Effector CD8-positive, alpha-beta T cell (primary cell): ENCODE measurements at regions not wholly inside any gene's neighbourhood (a gene's known extent, or its start where the extent isn't known, plus 50 kb on each side); places are given as distances from the start of the nearest gene placed in this dataset.
"Not testable (repeated sequence)": the region's sequence is repeated elsewhere in the genome, so short reads cannot be mapped to it uniquely, and the experiment has no call there.

Experiments used
- DNase-seq: peaks from one replicate; lab custom pipeline; 2025; lab: John Stamatoyannopoulos, UW

DNA sequence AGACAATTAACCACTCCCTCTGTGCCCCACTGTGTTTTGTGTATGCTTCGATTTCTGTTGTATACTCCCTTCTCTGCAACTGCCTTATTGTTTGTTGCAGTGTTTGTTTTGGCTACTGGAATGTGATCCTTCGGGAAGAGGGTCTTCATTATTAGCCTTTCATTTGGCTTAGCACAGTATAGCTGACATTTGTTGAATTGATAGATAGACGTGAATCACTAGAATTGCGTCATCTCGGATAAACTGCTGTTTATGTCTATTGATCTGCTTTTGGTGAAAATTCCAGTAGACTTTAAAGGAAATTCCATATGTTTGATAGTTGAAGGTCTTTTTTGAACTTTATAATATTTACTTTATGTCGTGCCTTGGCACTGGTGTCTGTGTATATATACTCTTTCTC lies 189.9 kb upstream of the EYA4 start:
- DNase-seq: no peak

GRCh38 chr6:133052465-133052864 lies 188.7 kb upstream of the EYA4 start:
- no peak for DNase-seq

DNA sequence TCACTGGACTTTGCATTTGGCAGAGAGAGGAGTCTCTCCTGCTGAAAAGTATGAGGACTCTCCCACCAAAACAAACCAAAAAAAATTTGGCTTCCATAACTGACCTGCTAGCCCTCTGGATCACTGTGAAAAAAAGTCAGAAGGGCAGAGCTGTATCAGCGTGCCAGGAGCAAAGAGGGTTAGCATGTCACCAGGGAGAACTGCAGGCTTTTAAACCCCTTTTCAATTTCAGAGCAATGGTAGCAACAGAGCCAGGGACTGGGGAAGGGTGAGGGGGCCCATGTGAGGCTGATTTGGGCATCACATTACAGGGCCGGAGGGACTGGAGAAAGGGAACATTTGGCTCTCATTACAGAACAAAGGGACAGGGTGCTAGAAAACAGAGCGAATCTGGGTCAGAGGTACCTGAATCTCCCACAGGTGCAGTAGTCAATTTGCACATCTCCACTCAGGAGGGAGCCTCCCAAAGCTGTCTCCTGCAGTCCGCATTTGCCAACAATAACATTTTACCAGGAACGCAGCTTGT lies 185.7 kb upstream of the EYA4 start:
- no peak for DNase-seq

DNA sequence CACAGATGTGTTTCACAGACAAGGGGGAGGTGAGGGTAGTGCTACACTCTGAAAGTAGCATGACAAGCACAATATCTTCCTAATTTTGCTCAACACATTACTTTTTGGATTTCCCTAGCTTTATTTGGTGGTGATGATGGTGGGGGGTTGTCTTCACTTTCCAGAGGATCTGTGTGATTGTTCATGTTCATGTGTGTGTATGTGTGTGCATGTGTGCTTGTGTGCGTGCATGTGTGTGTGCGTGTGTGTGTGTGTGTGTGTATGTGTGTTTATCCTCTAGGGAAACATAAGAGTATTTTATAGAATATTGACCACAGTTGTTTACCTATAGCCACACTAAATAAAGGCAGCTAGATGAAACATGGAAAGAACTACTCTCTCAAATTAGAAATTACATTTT lies 183.8 kb upstream of the EYA4 start:
- DNase-seq: no peak

DNA sequence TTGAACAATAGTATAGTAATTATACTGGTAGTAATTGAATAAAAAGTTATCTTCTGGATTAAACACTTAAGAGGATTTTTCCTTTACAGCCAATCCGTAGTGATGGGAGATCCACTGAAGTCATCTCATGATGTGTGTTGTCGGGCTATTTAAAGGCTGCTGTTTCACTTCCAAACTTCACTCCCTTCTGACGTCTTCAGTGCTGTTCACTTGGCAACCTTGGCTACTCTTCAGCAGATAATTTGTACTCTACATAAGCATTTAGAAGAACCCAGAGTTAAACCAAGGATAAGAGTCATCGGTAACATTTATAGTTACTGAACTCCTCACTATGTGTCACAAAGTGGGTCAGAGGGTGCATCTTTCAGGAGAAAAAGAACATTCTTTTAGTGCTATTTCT lies 179.1 kb upstream of the EYA4 start:
- no peak for DNase-seq

- DNase-seq: no peak
Measured at GRCh38 chr6:133062696-133063306, 178.4 kb upstream of the EYA4 start.

GRCh38 chr6:133067960-133068359 lies 173.2 kb upstream of the EYA4 start:
- no peak for DNase-seq

DNA sequence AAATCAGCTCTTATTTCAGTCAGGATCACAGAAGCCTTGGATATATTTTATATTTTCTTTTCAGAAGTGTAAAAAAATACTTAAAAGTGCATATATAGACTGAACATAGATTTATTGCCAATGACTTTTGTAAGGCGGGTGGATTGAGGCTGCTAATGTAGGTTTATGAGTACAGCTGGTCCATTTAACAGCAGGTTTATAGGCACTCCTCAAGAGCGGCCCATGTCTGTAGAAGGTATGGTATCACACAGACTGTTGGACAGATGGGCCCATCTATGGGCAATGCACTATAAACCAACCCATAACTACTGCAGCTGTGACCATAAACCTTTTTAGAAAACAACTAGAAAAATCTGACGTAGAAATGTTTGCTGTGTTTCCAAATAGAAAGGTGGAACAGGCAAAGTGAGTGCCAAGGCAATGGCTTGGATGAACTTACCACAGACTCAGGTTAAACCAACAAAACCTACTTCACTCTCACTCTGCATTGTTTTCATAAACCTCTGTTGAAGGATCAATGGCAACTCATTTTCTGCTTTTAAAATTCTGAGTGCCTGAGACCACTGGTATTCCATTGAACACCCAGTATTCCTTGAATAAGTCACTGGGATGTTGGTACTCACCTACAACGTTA lies 170.6 kb upstream of the EYA4 start:
- no peak for DNase-seq

- no peak for DNase-seq
Measured at GRCh38 chr6:133079901-133080300, 161.3 kb upstream of the EYA4 start.

- no peak for DNase-seq
Measured at GRCh38 chr6:133083248-133083967, 157.7 kb upstream of the EYA4 start.

DNA sequence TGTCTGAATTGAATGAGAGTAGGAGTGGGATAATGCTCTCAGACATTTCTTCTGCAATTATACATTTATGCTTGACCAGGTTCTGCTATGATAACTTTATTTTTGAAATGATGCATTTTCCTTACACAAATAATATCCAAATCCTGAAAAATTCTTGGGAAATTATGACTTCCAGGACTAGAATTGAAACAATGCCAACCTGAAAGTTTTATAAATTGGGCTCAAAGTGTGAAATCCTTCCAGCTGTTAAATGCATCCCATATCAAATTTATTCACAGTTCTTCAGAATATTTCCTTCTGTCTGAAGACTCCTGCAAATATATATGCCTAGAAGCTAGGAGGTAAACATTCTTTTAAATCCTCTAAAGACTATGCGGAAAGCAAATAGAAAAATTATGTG lies 155.7 kb upstream of the EYA4 start:
- no peak for DNase-seq

GRCh38 chr6:133085896-133086295 lies 155.3 kb upstream of the EYA4 start:
- no peak for DNase-seq

DNA sequence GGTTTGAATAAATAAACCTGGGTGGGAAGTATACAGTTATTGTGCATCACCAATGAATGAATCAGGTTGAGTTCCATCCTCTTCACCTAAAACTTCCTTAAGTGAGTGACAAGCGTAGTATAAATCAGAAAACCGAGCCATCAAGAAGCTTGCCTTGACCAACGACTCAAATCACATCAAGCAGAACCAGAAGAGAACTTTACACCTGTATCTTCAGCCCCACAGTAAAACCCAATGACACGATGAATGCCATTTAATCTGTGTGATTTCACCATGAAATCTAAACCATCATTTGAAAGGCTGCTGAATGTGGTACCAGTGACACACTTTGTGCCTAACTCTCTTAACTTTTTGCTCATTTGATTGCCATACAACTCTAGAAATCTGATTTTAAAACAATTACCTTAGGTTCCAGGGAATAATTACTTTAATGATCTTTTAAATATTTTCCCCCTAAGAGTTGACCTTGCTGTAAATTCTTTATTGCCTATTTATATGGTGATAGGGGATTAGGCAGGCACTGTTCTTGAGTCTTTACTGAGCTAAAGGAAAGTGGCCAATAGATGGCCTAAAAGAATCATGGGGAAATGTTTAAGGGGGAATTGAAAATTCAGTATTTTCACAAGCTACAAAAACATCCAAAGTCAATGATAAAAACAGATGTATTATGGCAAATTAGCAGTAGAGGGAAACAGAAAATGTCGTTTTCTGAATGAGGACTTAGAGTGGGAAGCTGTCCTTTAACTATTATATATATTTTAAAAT lies 152.0 kb upstream of the EYA4 start:
- DNase-seq: no peak

DNA sequence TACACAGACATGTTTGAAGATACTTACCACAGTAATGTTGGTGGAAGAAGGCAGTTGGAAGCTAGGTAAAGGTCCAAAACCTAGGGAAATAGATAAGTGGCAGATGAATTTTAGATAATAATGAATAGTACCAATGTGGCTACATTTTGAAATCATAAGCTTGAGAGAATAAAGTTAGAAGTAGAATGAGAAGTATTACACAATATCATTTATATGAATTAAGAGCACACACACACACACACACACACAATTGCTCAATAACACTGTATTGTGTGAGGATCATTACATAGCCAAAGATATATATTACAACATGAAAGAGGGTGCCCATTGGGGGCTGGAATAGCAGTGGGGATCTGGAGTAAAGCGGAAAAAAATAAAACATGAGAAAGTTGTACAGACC lies 149.0 kb upstream of the EYA4 start:
- no peak for DNase-seq

GRCh38 chr6:133092771-133093170 lies 148.4 kb upstream of the EYA4 start:
- no peak for DNase-seq

DNA sequence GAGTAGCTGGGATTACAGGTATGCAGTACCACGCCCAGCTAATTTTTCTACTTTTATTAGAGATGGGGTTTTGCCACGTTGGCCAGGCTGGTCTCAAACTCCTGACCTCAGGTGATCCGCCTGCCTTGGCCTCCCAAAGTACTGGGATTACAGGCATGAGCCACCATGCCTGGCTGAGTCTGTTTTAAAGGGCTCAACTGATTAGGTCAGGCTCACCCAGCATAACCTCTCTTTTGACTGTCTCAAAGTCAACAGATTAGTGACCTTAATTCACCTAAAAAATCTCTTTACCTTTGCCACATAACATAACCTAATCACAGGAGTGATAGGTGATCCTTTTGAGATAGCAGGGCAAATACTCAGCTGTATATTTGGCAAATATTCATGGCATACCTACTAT lies 147.9 kb upstream of the EYA4 start:
- DNase-seq: not testable (repeated sequence)

- DNase-seq: no peak
Measured at GRCh38 chr6:133093956-133094355, 147.2 kb upstream of the EYA4 start.

DNA sequence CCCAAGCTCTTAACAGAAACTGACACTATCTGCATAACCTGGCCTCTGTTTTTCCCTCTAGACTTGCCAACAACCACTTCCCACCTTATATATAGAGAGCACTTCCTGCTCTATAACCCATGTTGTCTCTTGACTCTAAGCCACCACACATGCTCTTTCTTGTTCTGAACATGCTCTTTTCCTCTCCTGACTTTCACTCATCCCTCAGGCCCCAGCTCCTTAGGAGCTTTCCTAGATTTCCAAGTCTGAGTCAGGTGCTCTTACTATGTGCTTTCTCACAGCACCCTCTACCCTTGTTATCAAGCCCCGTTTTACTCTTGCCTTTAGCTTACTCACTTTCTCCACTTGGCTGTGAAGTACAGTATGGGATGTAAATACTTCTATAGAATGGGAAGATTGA lies 143.9 kb upstream of the EYA4 start:
- DNase-seq: no peak

- no peak for DNase-seq
Measured at GRCh38 chr6:133099573-133099972, 141.6 kb upstream of the EYA4 start.

GRCh38 chr6:133100865-133101264 lies 140.3 kb upstream of the EYA4 start:
- no peak for DNase-seq

GRCh38 chr6:133101790-133102189 lies 139.4 kb upstream of the EYA4 start:
- DNase-seq: no peak

DNA sequence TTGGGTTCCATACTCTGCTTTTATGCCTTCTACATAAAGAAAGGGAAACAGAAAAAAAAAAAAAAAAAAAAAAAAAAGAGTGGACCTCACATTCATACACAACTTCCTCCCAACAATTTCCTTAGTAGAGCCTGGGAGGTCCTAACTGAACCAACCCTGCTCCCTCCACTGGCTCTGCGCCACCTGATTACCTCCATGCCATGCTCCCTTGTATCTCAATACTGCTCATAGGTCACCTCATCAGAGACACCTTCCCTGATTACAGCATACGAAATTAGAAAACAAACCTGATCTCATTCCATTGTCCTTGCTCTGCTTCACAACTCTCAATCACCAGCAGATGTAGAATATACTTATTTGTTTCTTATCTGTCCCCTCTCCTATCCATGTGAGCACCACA lies 134.2 kb upstream of the EYA4 start:
- DNase-seq: no peak

GRCh38 chr6:133108419-133108818 lies 132.7 kb upstream of the EYA4 start:
- DNase-seq: no peak
